DND-41 (cell line): ENCODE measurements at regions not wholly inside any gene's neighbourhood (a gene's known extent, or its start where the extent isn't known, plus 50 kb on each side); places are given as distances from the start of the nearest gene placed in this dataset.

Source experiments
- ATAC-seq: fragments of 200-7000 bp; cut with Tn5 transposase; 3 replicates; pipeline ENCODE4 v1.9.1; 2021; ENCODE audit warnings: low read depth; ENCODE audit not compliant: insufficient read depth
- DNase-seq: peaks from one replicate; pipeline ENCODE4 v3.0.0-alpha.2; 2020
- H2AFZ ChIP-seq: 2 replicates; pipeline ENCODE4 v1.6.0; 2012; ENCODE audit warnings: low read depth, low read length
- H3K27ac ChIP-seq: 2 replicates; pipeline ENCODE4 v1.5.1; 2012; ENCODE audit warnings: low read length, inconsistent platforms
- H3K27me3 ChIP-seq: fragments of 200-600 bp; sonication (generic); 2 replicates; pipeline ENCODE4 v1.6.0; 2012; ENCODE audit warnings: low read length, mild to moderate bottlenecking, inconsistent platforms; ENCODE audit not compliant: insufficient read depth, poor library complexity
- H3K36me3 ChIP-seq: 2 replicates; pipeline ENCODE4 v1.5.1; 2012; ENCODE audit warnings: low read length, inconsistent platforms; ENCODE audit not compliant: insufficient read depth
- H3K4me1 ChIP-seq: 2 replicates; pipeline ENCODE4 v1.5.1; 2012; ENCODE audit warnings: mild to moderate bottlenecking, low read length; ENCODE audit not compliant: insufficient read depth
- H3K4me2 ChIP-seq: 2 replicates; pipeline ENCODE4 v1.6.0; 2012; ENCODE audit warnings: mild to moderate bottlenecking, moderate library complexity, low read length, inconsistent platforms; ENCODE audit not compliant: insufficient read depth
- H3K4me3 ChIP-seq, 2 experiments: fragments of 200-600 bp in 1 of 2; shearing (Covaris generic) in 1 of 2; 2 replicates each; pipeline ENCODE4 v1.5.1; 2012 to 2016; ENCODE audit warnings: inconsistent platforms in 2 of 2, low read length in 2 of 2, mild to moderate bottlenecking in 2 of 2, low read depth in 1 of 2, moderate library complexity in 1 of 2
- H3K79me2 ChIP-seq: 2 replicates; pipeline ENCODE4 v1.6.0; 2012; ENCODE audit warnings: low read length, inconsistent platforms; ENCODE audit not compliant: insufficient read depth
- H3K9ac ChIP-seq: 2 replicates; pipeline ENCODE4 v1.6.0; 2012; ENCODE audit warnings: low read depth, mild to moderate bottlenecking, inconsistent platforms, low read length, moderate library complexity
- H3K9me3 ChIP-seq: 2 replicates; pipeline ENCODE4 v1.5.1; 2012; ENCODE audit warnings: low read length, moderate library complexity, mild to moderate bottlenecking, inconsistent platforms; ENCODE audit not compliant: insufficient read depth, severe bottlenecking
- H4K20me1 ChIP-seq: 2 replicates; pipeline ENCODE4 v1.6.0; 2012; ENCODE audit warnings: low read length; ENCODE audit not compliant: insufficient read depth
- EZH2 ChIP-seq: IDR thresholded peaks from 3 replicates; pipeline ENCODE4 v1.6.1; 2012; ENCODE audit warnings: borderline replicate concordance, low read depth, mild to moderate bottlenecking, moderate library complexity, low read length, inconsistent platforms; ENCODE audit not compliant: severe bottlenecking
- TF ChIP-seq, protein P1 (sequence below): IDR thresholded peaks from 2 replicates; pipeline ENCODE4 v1.5.1; 2012; ENCODE audit warnings: borderline replicate concordance, low read length, moderate library complexity, mild to moderate bottlenecking; ENCODE audit not compliant: poor library complexity, severe bottlenecking; ENCODE audit errors: extremely low read depth

DNA sequence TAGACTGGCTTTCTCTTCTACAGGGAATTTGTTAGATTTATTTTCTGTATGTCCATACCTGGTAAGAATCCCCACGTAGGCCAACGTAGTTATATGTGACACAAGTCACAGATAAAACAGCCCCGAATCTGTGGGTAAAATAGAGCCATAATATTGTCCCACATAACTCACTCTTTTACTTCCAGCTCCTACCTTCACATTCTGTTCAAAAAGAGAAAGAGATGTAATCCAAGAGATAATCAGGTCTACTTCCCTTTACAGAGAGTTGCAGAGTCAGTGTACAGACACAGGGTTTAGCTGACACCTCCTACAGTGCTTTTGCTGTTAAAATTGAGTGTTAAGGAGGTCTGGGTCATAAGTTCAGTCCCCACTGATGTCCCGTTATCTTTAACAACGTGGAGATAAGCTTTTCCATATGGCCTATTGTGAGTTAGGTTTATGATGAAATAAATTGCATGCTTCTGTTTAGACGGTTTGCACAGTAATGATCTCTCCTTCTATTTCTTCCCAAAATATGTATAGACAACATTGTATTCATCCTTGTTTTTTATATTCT lies 446.5 kb downstream of the ADAMTS20 start:
- H3K79me2 ChIP-seq = no peaks in the 10 kb centered on the region
- H3K4me1 ChIP-seq = no peaks in the 10 kb centered on the region
- TF ChIP-seq, protein P1, sequence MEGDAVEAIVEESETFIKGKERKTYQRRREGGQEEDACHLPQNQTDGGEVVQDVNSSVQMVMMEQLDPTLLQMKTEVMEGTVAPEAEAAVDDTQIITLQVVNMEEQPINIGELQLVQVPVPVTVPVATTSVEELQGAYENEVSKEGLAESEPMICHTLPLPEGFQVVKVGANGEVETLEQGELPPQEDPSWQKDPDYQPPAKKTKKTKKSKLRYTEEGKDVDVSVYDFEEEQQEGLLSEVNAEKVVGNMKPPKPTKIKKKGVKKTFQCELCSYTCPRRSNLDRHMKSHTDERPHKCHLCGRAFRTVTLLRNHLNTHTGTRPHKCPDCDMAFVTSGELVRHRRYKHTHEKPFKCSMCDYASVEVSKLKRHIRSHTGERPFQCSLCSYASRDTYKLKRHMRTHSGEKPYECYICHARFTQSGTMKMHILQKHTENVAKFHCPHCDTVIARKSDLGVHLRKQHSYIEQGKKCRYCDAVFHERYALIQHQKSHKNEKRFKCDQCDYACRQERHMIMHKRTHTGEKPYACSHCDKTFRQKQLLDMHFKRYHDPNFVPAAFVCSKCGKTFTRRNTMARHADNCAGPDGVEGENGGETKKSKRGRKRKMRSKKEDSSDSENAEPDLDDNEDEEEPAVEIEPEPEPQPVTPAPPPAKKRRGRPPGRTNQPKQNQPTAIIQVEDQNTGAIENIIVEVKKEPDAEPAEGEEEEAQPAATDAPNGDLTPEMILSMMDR = no peak
- TF ChIP-seq EZH2 = no peak
- no peaks in the 10 kb centered on the region for H4K20me1 ChIP-seq
- DNase-seq (no peak), ATAC-seq (no peak)
- H3K27me3 ChIP-seq = no peaks in the 10 kb centered on the region
- H3K9me3 ChIP-seq = no peaks in the 10 kb centered on the region
- no peak overlapping the region for H3K27ac ChIP-seq
- no peak overlapping the region for H3K4me3 ChIP-seq
- H3K9ac ChIP-seq = no peak overlapping the region
- no peak overlapping the region for H3K4me2 ChIP-seq
- H3K36me3 ChIP-seq = no peaks in the 10 kb centered on the region
- H2AFZ ChIP-seq = no peak overlapping the region

DNA sequence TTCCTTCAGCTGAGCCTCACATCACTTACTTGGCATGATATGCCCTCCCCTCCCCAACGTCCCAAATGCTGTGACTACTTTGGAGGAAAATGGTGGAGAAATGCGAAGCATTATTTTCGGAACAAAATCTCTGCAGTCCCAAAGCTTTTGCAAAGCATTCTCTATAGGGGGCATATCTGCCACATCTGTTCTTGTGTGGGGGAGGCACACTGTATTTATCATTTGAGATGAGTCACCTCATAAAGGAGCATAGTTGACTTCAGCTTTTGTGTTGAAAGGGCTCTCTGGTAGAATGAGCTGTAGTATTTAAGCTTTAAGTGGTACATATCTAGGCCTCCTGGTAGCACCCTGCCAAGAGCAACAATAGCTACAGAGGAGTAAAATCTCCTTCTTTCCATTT lies 447.5 kb downstream of the ADAMTS20 start:
- H3K79me2 ChIP-seq = no peaks in the 10 kb centered on the region
- no peak overlapping the region for H3K4me2 ChIP-seq
- DNase-seq = no peak
- H3K9ac ChIP-seq = no peak overlapping the region
- ATAC-seq = no peak
- H3K4me1 ChIP-seq = no peaks in the 10 kb centered on the region
- H4K20me1 ChIP-seq = no peaks in the 10 kb centered on the region
- no peak overlapping the region for H3K4me3 ChIP-seq
- no peaks in the 10 kb centered on the region for H3K27me3 ChIP-seq
- TF ChIP-seq EZH2 = no peak
- no peaks in the 10 kb centered on the region for H3K9me3 ChIP-seq
- no peaks in the 10 kb centered on the region for H3K36me3 ChIP-seq
- no peak overlapping the region for H2AFZ ChIP-seq
- H3K27ac ChIP-seq = no peak overlapping the region

DNA sequence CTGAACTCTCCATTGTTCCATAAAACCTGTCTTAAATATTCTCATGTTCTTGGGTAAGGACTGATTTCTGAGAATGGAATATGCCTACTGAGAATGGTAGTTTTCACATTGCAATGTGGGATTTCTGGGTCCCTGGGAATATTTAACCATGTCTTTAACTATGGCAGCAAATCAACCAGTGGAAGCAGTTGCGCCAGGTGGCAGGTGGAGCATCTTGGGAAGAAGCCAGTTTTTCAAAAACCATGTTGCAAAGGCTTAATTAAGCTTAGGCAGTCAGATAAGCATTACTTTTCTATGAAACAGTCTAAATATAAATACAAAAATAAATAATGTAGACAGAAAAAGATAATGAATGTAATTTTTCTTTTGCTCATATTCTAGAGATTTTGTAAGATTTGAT lies 448.1 kb downstream of the ADAMTS20 start:
- Histone ChIP-seq H3K9ac (no peak overlapping the region), H3K9me3 (no peaks in the 10 kb centered on the region), H3K27ac (no peak overlapping the region), H3K4me1 (no peaks in the 10 kb centered on the region), H3K4me2 (no peak overlapping the region), H3K27me3 (no peaks in the 10 kb centered on the region), H3K79me2 (no peaks in the 10 kb centered on the region), H4K20me1 (no peaks in the 10 kb centered on the region), H3K4me3 (no peak overlapping the region), H2AFZ (no peak overlapping the region), H3K36me3 (no peaks in the 10 kb centered on the region)
- DNase-seq = no peak
- no peak for TF ChIP-seq EZH2
- TF ChIP-seq, protein P1 = no peak
- ATAC-seq = no peak

DNA sequence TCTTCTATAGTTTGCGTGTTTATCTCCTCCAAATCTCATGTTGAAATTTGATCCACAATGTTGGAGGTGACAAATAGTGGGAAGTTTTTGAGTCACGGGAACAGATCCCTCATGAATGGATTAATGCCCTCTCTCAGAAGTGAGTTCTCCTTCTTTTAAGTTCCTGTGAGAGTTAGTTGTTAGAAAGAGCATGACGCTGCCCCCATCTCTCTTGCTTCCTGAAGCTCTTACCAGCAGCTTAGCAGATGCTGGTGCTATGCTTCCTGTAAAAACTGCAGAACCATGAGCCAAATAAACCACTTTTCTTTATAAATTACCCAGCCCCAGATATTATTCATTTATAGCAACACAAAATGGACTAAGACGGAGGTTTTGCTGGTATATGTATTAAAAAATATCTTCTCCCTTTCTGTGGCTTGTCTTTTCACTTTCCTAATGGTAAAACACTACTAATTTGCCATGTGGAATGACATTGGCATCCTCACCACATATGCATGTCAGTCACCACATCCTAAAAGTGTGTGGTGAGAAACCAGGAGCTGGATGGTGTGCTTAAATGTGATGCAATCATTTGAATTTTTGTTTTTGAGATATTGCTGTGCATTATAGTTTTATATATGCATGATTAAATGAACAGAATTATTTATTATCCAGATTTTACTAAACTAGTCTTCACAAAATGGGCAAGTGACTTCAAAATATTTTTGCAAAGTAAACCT lies 449.3 kb downstream of the ADAMTS20 start:
- Histone ChIP-seq H3K9ac (no peak overlapping the region), H3K27ac (no peak overlapping the region), H3K4me1 (no peaks in the 10 kb centered on the region), H4K20me1 (no peaks in the 10 kb centered on the region), H3K27me3 (no peaks in the 10 kb centered on the region), H3K4me3 (no peak overlapping the region), H3K36me3 (no peaks in the 10 kb centered on the region), H3K9me3 (no peaks in the 10 kb centered on the region), H2AFZ (no peak overlapping the region), H3K4me2 (no peak overlapping the region), H3K79me2 (no peaks in the 10 kb centered on the region)
- ATAC-seq (no peak), DNase-seq (no peak)
- TF ChIP-seq, protein P1 = no peak
- TF ChIP-seq EZH2 = no peak
